ENCODE measurements at regions not wholly inside any gene's neighbourhood (a gene's known extent, or its start where the extent isn't known, plus 50 kb on each side); places are given as distances from the start of the nearest gene placed in this dataset.
A peak's percentile ranks its signal among the peaks of the same experiment; 100 is the strongest.
"Not testable (repeated sequence)": the region's sequence is repeated elsewhere in the genome, so short reads cannot be mapped to it uniquely, and the experiment has no call there.

- no peak for TF ChIP-seq CTCF (IDR thresholded peaks at IDR 0.05; ENCODE audit: insufficient read depth, low read length, severe bottlenecking)
- Histone ChIP-seq H3K36me3 (ENCODE audit: control insufficient read depth, insufficient read depth, low read length) (no peaks in the 10 kb centered on the region), H3K4me3 (ENCODE audit: low read depth, low read length) (no peak overlapping the region), H3K27me3 (ENCODE audit: control insufficient read depth, insufficient read depth, low read length) (no peaks in the 10 kb centered on the region)
- no peak for FAIRE-seq
- no peak for DNase-seq (ENCODE audit: low read depth)
Observed at GRCh38 chr12:19615384-19615725, 176.1 kb downstream of the AEBP2 start.

- no peaks in the 10 kb centered on the region for H3K27me3 ChIP-seq (ENCODE audit: control insufficient read depth, insufficient read depth, low read length)
- no peak for TF ChIP-seq CTCF (IDR thresholded peaks at IDR 0.05; ENCODE audit: insufficient read depth, low read length, severe bottlenecking)
- no peak overlapping the region for H3K4me3 ChIP-seq (ENCODE audit: low read depth, low read length)
- DNase-seq (ENCODE audit: low read depth) (no peak), FAIRE-seq (no peak)
- H3K36me3 ChIP-seq (ENCODE audit: control insufficient read depth, insufficient read depth, low read length) = no peaks in the 10 kb centered on the region
Observed at GRCh38 chr12:19616781-19617180, 177.5 kb downstream of the AEBP2 start.

- H3K4me3 ChIP-seq (ENCODE audit: low read depth, low read length) = no peak overlapping the region
- no peaks in the 10 kb centered on the region for H3K27me3 ChIP-seq (ENCODE audit: control insufficient read depth, insufficient read depth, low read length)
- no peaks in the 10 kb centered on the region for H3K36me3 ChIP-seq (ENCODE audit: control insufficient read depth, insufficient read depth, low read length)
- DNase-seq (ENCODE audit: low read depth) = peak; percentile 76
- peak; percentile 40 for FAIRE-seq
- TF ChIP-seq CTCF (IDR thresholded peaks at IDR 0.05; ENCODE audit: insufficient read depth, low read length, severe bottlenecking) = no peak
Observed at GRCh38 chr12:19620222-19620621, 180.9 kb downstream of the AEBP2 start.

GRCh38 chr12:19623751-19624399, 184.6 kb downstream of the AEBP2 start:
- H3K36me3 ChIP-seq (ENCODE audit: control insufficient read depth, insufficient read depth, low read length) = no peaks in the 10 kb centered on the region
- H3K4me3 ChIP-seq (ENCODE audit: low read depth, low read length) = no peak overlapping the region
- FAIRE-seq (peak; percentile 52), DNase-seq (ENCODE audit: low read depth) (no peak)
- no peak for TF ChIP-seq CTCF (IDR thresholded peaks at IDR 0.05; ENCODE audit: insufficient read depth, low read length, severe bottlenecking)
- no peaks in the 10 kb centered on the region for H3K27me3 ChIP-seq (ENCODE audit: control insufficient read depth, insufficient read depth, low read length)

GRCh38 chr12:19624491-19624890, 185.2 kb downstream of the AEBP2 start:
- H3K4me3 ChIP-seq (ENCODE audit: low read depth, low read length) = no peak overlapping the region
- TF ChIP-seq CTCF (IDR thresholded peaks at IDR 0.05; ENCODE audit: insufficient read depth, low read length, severe bottlenecking) = no peak
- FAIRE-seq (no peak), DNase-seq (ENCODE audit: low read depth) (no peak)
- no peaks in the 10 kb centered on the region for H3K36me3 ChIP-seq (ENCODE audit: control insufficient read depth, insufficient read depth, low read length)
- no peaks in the 10 kb centered on the region for H3K27me3 ChIP-seq (ENCODE audit: control insufficient read depth, insufficient read depth, low read length)

GRCh38 chr12:19625551-19625950, 186.3 kb downstream of the AEBP2 start:
- FAIRE-seq; H3K4me3 ChIP-seq (ENCODE audit: low read depth, low read length); H3K36me3 ChIP-seq (ENCODE audit: control insufficient read depth, insufficient read depth, low read length); H3K27me3 ChIP-seq (ENCODE audit: control insufficient read depth, insufficient read depth, low read length); DNase-seq (ENCODE audit: low read depth): not testable (repeated sequence)

All from bronchial epithelial cell (primary cell).